ENCODE measurements at regions not wholly inside any gene's neighbourhood (a gene's known extent, or its start where the extent isn't known, plus 50 kb on each side); places are given as distances from the start of the nearest gene placed in this dataset.

- no peak overlapping the region for H3K4me3 ChIP-seq (ENCODE audit: low read depth, low read length)
- no peak for TF ChIP-seq CTCF (IDR thresholded peaks at IDR 0.05; ENCODE audit: borderline replicate concordance, insufficient read depth, low read depth, low read length)
Measured at GRCh38 chr6:40247516-40248115, 313.4 kb upstream of the MOCS1 start.

- no peak for TF ChIP-seq CTCF (IDR thresholded peaks at IDR 0.05; ENCODE audit: borderline replicate concordance, insufficient read depth, low read depth, low read length)
- no peak overlapping the region for H3K4me3 ChIP-seq (ENCODE audit: low read depth, low read length)
Measured at GRCh38 chr6:40244699-40245098, 310.4 kb upstream of the MOCS1 start.

- H3K4me3 ChIP-seq (ENCODE audit: low read depth, low read length) = no peak overlapping the region
- no peak for TF ChIP-seq CTCF (IDR thresholded peaks at IDR 0.05; ENCODE audit: borderline replicate concordance, insufficient read depth, low read depth, low read length)
Measured at GRCh38 chr6:40232698-40233097, 298.4 kb upstream of the MOCS1 start.

- TF ChIP-seq CTCF (IDR thresholded peaks at IDR 0.05; ENCODE audit: borderline replicate concordance, insufficient read depth, low read depth, low read length) = no peak
- no peak overlapping the region for H3K4me3 ChIP-seq (ENCODE audit: low read depth, low read length)
Measured at GRCh38 chr6:40227735-40228134, 293.5 kb upstream of the MOCS1 start.

- no peak for TF ChIP-seq CTCF (IDR thresholded peaks at IDR 0.05; ENCODE audit: borderline replicate concordance, insufficient read depth, low read depth, low read length)
- no peak overlapping the region for H3K4me3 ChIP-seq (ENCODE audit: low read depth, low read length)
Measured at GRCh38 chr6:40222354-40222753, 288.1 kb upstream of the MOCS1 start.

GRCh38 chr6:40219799-40220198, 285.5 kb upstream of the MOCS1 start:
- no peak overlapping the region for H3K4me3 ChIP-seq (ENCODE audit: low read depth, low read length)
- TF ChIP-seq CTCF (IDR thresholded peaks at IDR 0.05; ENCODE audit: borderline replicate concordance, insufficient read depth, low read depth, low read length) = no peak

GRCh38 chr6:40210628-40211056, 276.4 kb upstream of the MOCS1 start:
- TF ChIP-seq CTCF (IDR thresholded peaks at IDR 0.05; ENCODE audit: borderline replicate concordance, insufficient read depth, low read depth, low read length) = no peak
- no peak overlapping the region for H3K4me3 ChIP-seq (ENCODE audit: low read depth, low read length)
